T-helper 1 cell treated with Interleukin-12 subunit alpha and Interleukin-12 subunit beta and Interleukin-4 antibody, amounts not matched to agents 30 ng/mL and 1 ng/mL, for 36 hours (primary cell): ENCODE measurements at regions not wholly inside any gene's neighbourhood (a gene's known extent, or its start where the extent isn't known, plus 50 kb on each side); places are given as distances from the start of the nearest gene placed in this dataset.
"Not testable (repeated sequence)": the region's sequence is repeated elsewhere in the genome, so short reads cannot be mapped to it uniquely, and the experiment has no call there.

Experiments used
- intact Hi-C: fragments of 100-400 bp; cut with micrococcal nuclease; formaldehyde crosslinking; loops from one replicate; pipeline ENCODE4 v1.15.1; 2024

GRCh38 chr7:97377713-97378112 is 260.2 kb downstream of the SDHAF3 start:
- intact Hi-C loops = no loop called here

- intact Hi-C loops = no loop called here
These were observed 264.5 kb downstream of the SDHAF3 start for GRCh38 chr7:97381815-97382554.

GRCh38 chr7:97390052-97390451 is 272.6 kb downstream of the SDHAF3 start:
- intact Hi-C loops = no loop called here

- intact Hi-C loops = no loop called here
These were observed 273.6 kb downstream of the SDHAF3 start for GRCh38 chr7:97390915-97391593.

GRCh38 chr7:97401398-97401797 is 283.9 kb downstream of the SDHAF3 start:
- intact Hi-C loops = no loop called here

GRCh38 chr7:97405835-97406234 is 288.3 kb downstream of the SDHAF3 start:
- intact Hi-C loops = no loop called here

- intact Hi-C loops = no loop called here
These were observed 289.6 kb downstream of the SDHAF3 start for GRCh38 chr7:97407106-97407505.

- intact Hi-C loops = no loop called here
These were observed 291.8 kb downstream of the SDHAF3 start for GRCh38 chr7:97409346-97409745.

- intact Hi-C loops = loop anchor here (10.0 kb wide), 1 partner anchor 214 kb away; no protein-coding TSS in a partner anchor
These were observed 300.8 kb downstream of the SDHAF3 start for GRCh38 chr7:97418312-97418711.

- intact Hi-C loops = loop anchor here (10.0 kb wide), 1 partner anchor 215 kb away; no protein-coding TSS in a partner anchor
These were observed 302.4 kb downstream of the SDHAF3 start for GRCh38 chr7:97419898-97420297.

GRCh38 chr7:97421307-97421930 is 303.9 kb downstream of the SDHAF3 start:
- intact Hi-C loops = no loop called here

- intact Hi-C loops = no loop called here
These were observed 304.5 kb downstream of the SDHAF3 start for GRCh38 chr7:97422046-97422445.

GRCh38 chr7:97430006-97430405 is 301.9 kb upstream of the TAC1 start:
- intact Hi-C loops = no loop called here

- intact Hi-C loops = no loop called here
These were observed 292.2 kb upstream of the TAC1 start for GRCh38 chr7:97439637-97440214.

GRCh38 chr7:97446361-97446760 is 285.5 kb upstream of the TAC1 start:
- intact Hi-C loops = no loop called here

- intact Hi-C loops = not testable (repeated sequence)
These were observed 282.4 kb upstream of the TAC1 start for GRCh38 chr7:97449448-97449847.

GRCh38 chr7:97450516-97450915 is 281.4 kb upstream of the TAC1 start:
- intact Hi-C loops = no loop called here

GRCh38 chr7:97454636-97455035 is 277.2 kb upstream of the TAC1 start:
- intact Hi-C loops = no loop called here

- intact Hi-C loops = no loop called here
These were observed 274.8 kb upstream of the TAC1 start for GRCh38 chr7:97457054-97457453.

- intact Hi-C loops = no loop called here
These were observed 271.5 kb upstream of the TAC1 start for GRCh38 chr7:97460433-97460832.

GRCh38 chr7:97461596-97461995 is 270.3 kb upstream of the TAC1 start:
- intact Hi-C loops = no loop called here

GRCh38 chr7:97466071-97466470 is 265.8 kb upstream of the TAC1 start:
- intact Hi-C loops = no loop called here
